ENCODE measurements at regions not wholly inside any gene's neighbourhood (a gene's known extent, or its start where the extent isn't known, plus 50 kb on each side); places are given as distances from the start of the nearest gene placed in this dataset.

DNA sequence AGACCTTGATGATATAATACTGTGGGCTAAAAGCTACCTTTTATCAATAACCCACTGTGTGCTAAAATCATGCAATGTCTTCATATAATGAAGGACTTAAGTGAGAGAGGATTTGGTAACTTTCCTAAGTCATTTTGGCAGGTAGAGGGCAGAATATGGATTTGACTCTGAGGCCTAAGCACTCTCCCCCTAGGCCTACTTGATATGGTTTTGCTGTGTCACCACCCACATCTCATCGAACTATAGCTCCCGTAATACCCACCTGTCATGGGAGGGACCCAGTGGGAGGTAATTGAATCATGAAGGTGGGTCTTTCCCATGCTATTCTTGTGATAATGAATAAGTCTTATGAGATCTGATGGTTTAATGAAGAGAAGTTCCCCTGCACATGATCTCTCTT, 229.7 kb downstream of the GBA3 start:
- H3K9me3 ChIP-seq, result no peaks in the 10 kb centered on the region
- no peaks in the 10 kb centered on the region for H3K36me3 ChIP-seq
- no peaks in the 10 kb centered on the region for H3K27me3 ChIP-seq (ENCODE audit: low read depth)
- H3K27ac ChIP-seq, result no peak overlapping the region
- no peak for DNase-seq
- H3K4me1 ChIP-seq, result no peaks in the 10 kb centered on the region
- ATAC-seq, result no peak
- intact Hi-C loops (cut with DNase I), result no loop called here
- TF ChIP-seq, protein P1, sequence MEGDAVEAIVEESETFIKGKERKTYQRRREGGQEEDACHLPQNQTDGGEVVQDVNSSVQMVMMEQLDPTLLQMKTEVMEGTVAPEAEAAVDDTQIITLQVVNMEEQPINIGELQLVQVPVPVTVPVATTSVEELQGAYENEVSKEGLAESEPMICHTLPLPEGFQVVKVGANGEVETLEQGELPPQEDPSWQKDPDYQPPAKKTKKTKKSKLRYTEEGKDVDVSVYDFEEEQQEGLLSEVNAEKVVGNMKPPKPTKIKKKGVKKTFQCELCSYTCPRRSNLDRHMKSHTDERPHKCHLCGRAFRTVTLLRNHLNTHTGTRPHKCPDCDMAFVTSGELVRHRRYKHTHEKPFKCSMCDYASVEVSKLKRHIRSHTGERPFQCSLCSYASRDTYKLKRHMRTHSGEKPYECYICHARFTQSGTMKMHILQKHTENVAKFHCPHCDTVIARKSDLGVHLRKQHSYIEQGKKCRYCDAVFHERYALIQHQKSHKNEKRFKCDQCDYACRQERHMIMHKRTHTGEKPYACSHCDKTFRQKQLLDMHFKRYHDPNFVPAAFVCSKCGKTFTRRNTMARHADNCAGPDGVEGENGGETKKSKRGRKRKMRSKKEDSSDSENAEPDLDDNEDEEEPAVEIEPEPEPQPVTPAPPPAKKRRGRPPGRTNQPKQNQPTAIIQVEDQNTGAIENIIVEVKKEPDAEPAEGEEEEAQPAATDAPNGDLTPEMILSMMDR (IDR thresholded peaks at IDR 0.05), result no peak
- H3K4me3 ChIP-seq, result no peak overlapping the region

DNA sequence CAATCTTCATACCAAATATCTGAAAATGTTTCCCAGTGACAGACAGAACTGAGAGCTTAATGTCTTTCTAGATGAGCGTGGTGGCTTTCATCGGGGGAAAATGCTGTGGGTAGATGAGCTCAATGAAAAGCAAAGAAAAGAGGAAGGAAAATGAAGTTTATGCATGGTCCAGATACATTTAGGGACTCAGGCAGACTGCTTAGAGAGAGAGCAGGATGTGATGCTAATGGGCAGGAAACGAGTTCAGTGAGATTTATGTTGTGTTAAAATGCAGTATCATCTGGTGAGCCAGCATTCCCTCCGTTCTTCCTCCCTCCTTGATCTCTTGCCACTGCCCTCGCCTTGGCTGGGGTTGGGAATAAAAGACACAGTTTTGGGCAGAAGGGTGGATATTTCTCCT, 229.2 kb downstream of the GBA3 start:
- DNase-seq (no peak), ATAC-seq (no peak)
- Histone ChIP-seq H3K27me3 (ENCODE audit: low read depth) (no peaks in the 10 kb centered on the region), H3K9me3 (no peaks in the 10 kb centered on the region), H3K27ac (no peak overlapping the region), H3K4me1 (no peaks in the 10 kb centered on the region), H3K36me3 (no peaks in the 10 kb centered on the region), H3K4me3 (no peak overlapping the region)
- TF ChIP-seq, protein P1 (IDR thresholded peaks at IDR 0.05), result no peak
- intact Hi-C loops (cut with DNase I), result no loop called here

DNA sequence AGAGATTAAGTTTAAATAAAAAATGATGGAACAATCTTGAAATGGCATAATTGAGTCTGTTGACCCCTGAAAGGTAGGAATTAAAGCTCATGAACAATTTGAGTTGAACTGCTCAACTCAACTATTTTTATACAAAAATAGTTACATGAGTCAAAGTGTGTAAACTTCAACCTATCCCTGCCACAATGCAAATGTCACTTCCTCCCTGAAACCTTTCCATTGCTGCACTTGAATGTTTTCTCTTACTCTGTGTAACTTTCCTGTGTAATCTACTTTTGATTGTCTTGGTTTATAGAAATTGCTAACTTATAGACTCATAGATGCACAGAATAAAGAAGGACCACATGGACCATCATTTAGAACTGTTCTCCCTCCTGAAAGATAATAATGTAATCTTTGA, 218.5 kb downstream of the GBA3 start:
- Histone ChIP-seq H3K4me3 (no peak overlapping the region), H3K36me3 (no peaks in the 10 kb centered on the region), H3K9me3 (no peaks in the 10 kb centered on the region), H3K27ac (no peak overlapping the region), H3K4me1 (no peaks in the 10 kb centered on the region), H3K27me3 (ENCODE audit: low read depth) (no peaks in the 10 kb centered on the region)
- DNase-seq (no peak), ATAC-seq (no peak)
- TF ChIP-seq, protein P1 (IDR thresholded peaks at IDR 0.05), result no peak
- intact Hi-C loops (cut with DNase I), result no loop called here

DNA sequence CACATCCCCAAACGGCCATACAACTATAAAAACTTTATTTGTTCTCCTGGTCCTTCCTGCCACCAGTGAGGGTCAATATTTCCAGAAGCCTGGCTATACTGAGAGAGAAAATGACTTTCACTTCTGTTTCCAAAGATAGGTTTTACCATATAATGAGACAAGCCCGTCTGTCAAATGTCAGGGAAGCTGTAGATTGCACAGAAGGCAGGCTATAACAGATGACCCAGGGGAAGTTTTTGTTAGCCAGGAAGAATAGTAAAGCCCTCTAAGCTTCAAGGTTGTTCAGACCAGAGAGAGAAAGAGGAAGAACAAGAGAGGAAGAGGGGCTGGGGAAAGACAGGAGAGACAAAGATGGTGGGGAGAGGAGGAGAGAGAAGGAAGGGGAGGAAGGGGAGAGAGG, 217.5 kb downstream of the GBA3 start:
- TF ChIP-seq, protein P1 (IDR thresholded peaks at IDR 0.05), result no peak
- Histone ChIP-seq H3K4me1 (no peaks in the 10 kb centered on the region), H3K36me3 (no peaks in the 10 kb centered on the region), H3K9me3 (no peaks in the 10 kb centered on the region), H3K4me3 (no peak overlapping the region), H3K27ac (no peak overlapping the region), H3K27me3 (ENCODE audit: low read depth) (no peaks in the 10 kb centered on the region)
- DNase-seq (no peak), ATAC-seq (no peak)
- intact Hi-C loops (cut with DNase I), result no loop called here

DNA sequence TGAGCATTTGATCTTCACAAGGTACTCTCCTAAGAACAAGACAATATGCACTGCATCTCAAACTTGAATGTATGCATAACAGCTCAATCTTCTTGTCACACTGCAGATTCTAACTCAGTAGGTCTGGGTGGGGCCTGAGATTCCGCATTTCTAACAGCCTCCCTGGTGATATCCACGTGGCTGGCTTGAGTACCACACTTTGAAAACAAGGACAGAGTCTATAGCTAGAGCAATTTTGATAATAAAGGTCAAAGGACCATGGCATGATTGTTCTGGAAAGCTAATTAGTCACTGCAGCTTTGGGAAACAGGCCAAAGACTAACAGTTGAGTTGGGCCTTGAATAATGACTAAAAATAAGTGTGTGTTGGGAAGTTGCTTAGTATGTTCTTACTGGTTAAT, 213.3 kb downstream of the GBA3 start:
- Histone ChIP-seq H3K4me3 (no peak overlapping the region), H3K9me3 (no peaks in the 10 kb centered on the region), H3K4me1 (no peaks in the 10 kb centered on the region), H3K27ac (no peak overlapping the region), H3K27me3 (ENCODE audit: low read depth) (no peaks in the 10 kb centered on the region), H3K36me3 (no peaks in the 10 kb centered on the region)
- no peak for ATAC-seq
- DNase-seq, result no peak
- intact Hi-C loops (cut with DNase I), result no loop called here
- TF ChIP-seq, protein P1 (IDR thresholded peaks at IDR 0.05), result no peak

DNA sequence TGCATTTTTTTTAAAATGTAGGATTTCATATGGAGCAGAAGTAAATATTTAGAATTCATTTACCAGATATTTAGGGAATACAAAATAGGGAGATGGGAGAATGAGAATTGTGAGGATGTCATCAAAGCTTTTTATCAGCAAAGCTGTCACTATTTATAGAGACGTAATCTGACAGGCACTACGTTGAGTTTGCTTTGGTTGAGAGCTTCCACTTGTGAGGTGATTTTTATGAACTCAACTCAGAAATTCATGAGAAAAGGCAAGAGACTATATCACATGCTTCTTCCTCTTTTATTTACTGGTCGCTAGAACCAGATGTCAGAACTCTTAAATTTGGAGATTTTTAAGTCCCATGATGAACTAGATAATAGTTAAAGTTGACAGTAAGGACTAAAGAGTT, 211.2 kb downstream of the GBA3 start:
- Histone ChIP-seq H3K4me3 (no peak overlapping the region), H3K9me3 (no peaks in the 10 kb centered on the region), H3K27ac (no peak overlapping the region), H3K36me3 (no peaks in the 10 kb centered on the region), H3K27me3 (ENCODE audit: low read depth) (no peaks in the 10 kb centered on the region), H3K4me1 (no peaks in the 10 kb centered on the region)
- intact Hi-C loops (cut with DNase I), result no loop called here
- DNase-seq (no peak), ATAC-seq (peak in 1 of 2 donors; percentile 57)
- TF ChIP-seq, protein P1 (IDR thresholded peaks at IDR 0.05), result no peak
